GM21825 (cell line): ENCODE measurements at regions not wholly inside any gene's neighbourhood (a gene's known extent, or its start where the extent isn't known, plus 50 kb on each side); places are given as distances from the start of the nearest gene placed in this dataset.

Experiments used
- ATAC-seq: cut with Tn5 transposase; IDR thresholded peaks from one replicate; pipeline ENCODE4 v1.9.1; 2021; ENCODE audit warnings: mild to moderate bottlenecking, moderate library complexity; ENCODE audit not compliant: unreplicated experiment

GRCh38 chr9:26176628-26177027, 498.4 kb upstream of the TUSC1 start:
- ATAC-seq, result no peak

GRCh38 chr9:26175264-26175663, 497.0 kb upstream of the TUSC1 start:
- no peak for ATAC-seq

- ATAC-seq, result no peak
Observed at GRCh38 chr9:26172301-26172700, 494.1 kb upstream of the TUSC1 start.

GRCh38 chr9:26171691-26172090, 493.4 kb upstream of the TUSC1 start:
- ATAC-seq, result no peak

GRCh38 chr9:26170190-26170589, 491.9 kb upstream of the TUSC1 start:
- no peak for ATAC-seq

GRCh38 chr9:26169708-26170107, 491.5 kb upstream of the TUSC1 start:
- ATAC-seq, result no peak

GRCh38 chr9:26166537-26166936, 488.3 kb upstream of the TUSC1 start:
- no peak for ATAC-seq

GRCh38 chr9:26165426-26165825, 487.2 kb upstream of the TUSC1 start:
- no peak for ATAC-seq

- ATAC-seq, result no peak
Observed at GRCh38 chr9:26163931-26164330, 485.7 kb upstream of the TUSC1 start.

- ATAC-seq, result no peak
Observed at GRCh38 chr9:26159575-26160392, 481.5 kb upstream of the TUSC1 start.

- ATAC-seq, result no peak
Observed at GRCh38 chr9:26158631-26159150, 480.4 kb upstream of the TUSC1 start.

GRCh38 chr9:26157411-26157810, 479.2 kb upstream of the TUSC1 start:
- no peak for ATAC-seq

GRCh38 chr9:26152350-26152749, 474.1 kb upstream of the TUSC1 start:
- no peak for ATAC-seq

- ATAC-seq, result no peak
Observed at GRCh38 chr9:26148128-26148527, 469.9 kb upstream of the TUSC1 start.

GRCh38 chr9:26145938-26146337, 467.7 kb upstream of the TUSC1 start:
- ATAC-seq, result no peak

GRCh38 chr9:26142631-26143030, 464.4 kb upstream of the TUSC1 start:
- no peak for ATAC-seq

GRCh38 chr9:26142201-26142600, 464.0 kb upstream of the TUSC1 start:
- no peak for ATAC-seq

- no peak for ATAC-seq
Observed at GRCh38 chr9:26133537-26133936, 455.3 kb upstream of the TUSC1 start.

GRCh38 chr9:26132746-26133312, 454.6 kb upstream of the TUSC1 start:
- no peak for ATAC-seq

- no peak for ATAC-seq
Observed at GRCh38 chr9:26131886-26132285, 453.6 kb upstream of the TUSC1 start.

- no peak for ATAC-seq
Observed at GRCh38 chr9:26129217-26129616, 451.0 kb upstream of the TUSC1 start.

GRCh38 chr9:26125693-26126092, 447.4 kb upstream of the TUSC1 start:
- no peak for ATAC-seq
